HEK293 (cell line): ENCODE measurements at regions not wholly inside any gene's neighbourhood (a gene's known extent, or its start where the extent isn't known, plus 50 kb on each side); places are given as distances from the start of the nearest gene placed in this dataset.

Source experiments
- CTCF ChIA-PET: fragments of 350-600 bp; formaldehyde crosslinking; extraction: SDS; loops from one replicate; lab custom pipeline; 2021; ENCODE audit warnings: antibody characterized with exemption; lab: Yijun Ruan, JAX
- POLR2A ChIA-PET: fragments of 300-600 bp; formaldehyde crosslinking; extraction: SDS; loops from one replicate; lab custom pipeline; 2020; ENCODE audit warnings: antibody characterized with exemption, inconsistent platforms; lab: Yijun Ruan, JAX
- H3K27ac ChIP-seq: fragments of 200-500 bp; sonication (Bioruptor generic); 2 replicates; pipeline ENCODE4 v1.5.1; 2014; ENCODE audit warnings: low read depth, low read length, control low read depth, inconsistent platforms; ENCODE audit errors: extremely low read depth
- H3K36me3 ChIP-seq, 2 experiments: fragments of 200-500 bp in 1 of 2; sonication (Bioruptor generic) in 1 of 2; 1 replicate in 1 of 2; 2 replicates in 1 of 2; pipeline ENCODE4 v1.5.1; 2014 to 2017; ENCODE audit warnings: inconsistent platforms in 2 of 2, low read length in 2 of 2; ENCODE audit not compliant: control insufficient read depth in 2 of 2, insufficient read depth in 1 of 2
- H3K4me1 ChIP-seq: fragments of 200-500 bp; sonication (Bioruptor generic); 2 replicates; pipeline ENCODE4 v1.5.1; 2014; ENCODE audit warnings: mild to moderate bottlenecking, low read length, inconsistent platforms; ENCODE audit not compliant: control insufficient read depth, insufficient read depth
- H3K4me3 ChIP-seq: 2 replicates; pipeline ENCODE4 v1.5.1; 2011; ENCODE audit warnings: low read depth, mild to moderate bottlenecking, control low read depth, low read length, moderate library complexity
- H3K9me3 ChIP-seq: fragments of 200-500 bp; sonication (Bioruptor generic); 2 replicates; pipeline ENCODE4 v1.5.1; 2014; ENCODE audit warnings: low read depth, low read length, inconsistent platforms; ENCODE audit not compliant: control insufficient read depth, insufficient read depth
- GFI1B ChIP-seq: fragments of 450-650 bp; formaldehyde crosslinking; IDR thresholded peaks from 2 replicates; pipeline ENCODE4 v1.5.1; 2016; ENCODE audit warnings: missing biosample characterization, missing genetic modification characterization
- GLI2 ChIP-seq: fragments of 450-650 bp; formaldehyde crosslinking; IDR thresholded peaks from 2 replicates; pipeline ENCODE4; 2017; ENCODE audit warnings: missing biosample characterization, missing genetic modification characterization, low read depth, borderline replicate concordance
- GLIS1 ChIP-seq: fragments of 450-650 bp; formaldehyde crosslinking; IDR thresholded peaks from 2 replicates; pipeline ENCODE4 v1.5.1; 2016; ENCODE audit warnings: missing biosample characterization, missing genetic modification characterization
- IKZF3 ChIP-seq: fragments of 450-650 bp; IDR thresholded peaks from 2 replicates; pipeline ENCODE4 v1.5.0; 2018; ENCODE audit warnings: missing biosample characterization, mild to moderate bottlenecking, missing genetic modification characterization, moderate library complexity
- INSM2 ChIP-seq: fragments of 450-650 bp; formaldehyde crosslinking; IDR thresholded peaks from 2 replicates; pipeline ENCODE4 v1.5.1; 2016; ENCODE audit warnings: missing biosample characterization, missing genetic modification characterization
- OVOL3 ChIP-seq: fragments of 450-650 bp; formaldehyde crosslinking; IDR thresholded peaks from 2 replicates; pipeline ENCODE4 v1.5.1; 2016; ENCODE audit warnings: missing biosample characterization, missing genetic modification characterization
- SP3 ChIP-seq: fragments of 450-650 bp; formaldehyde crosslinking; IDR thresholded peaks from 2 replicates; pipeline ENCODE4 v1.5.1; 2016; ENCODE audit warnings: missing biosample characterization, missing genetic modification characterization
- YY2 ChIP-seq: fragments of 450-650 bp; formaldehyde crosslinking; IDR thresholded peaks from 2 replicates; pipeline ENCODE4 v1.5.1; 2016; ENCODE audit warnings: missing biosample characterization, missing genetic modification characterization
- ZBTB26 ChIP-seq: fragments of 450-650 bp; formaldehyde crosslinking; optimal IDR thresholded peaks from 2 replicates; pipeline ENCODE3; 2016; ENCODE audit warnings: missing biosample characterization, mild to moderate bottlenecking, missing genetic modification characterization
- ZBTB48 ChIP-seq: fragments of 450-650 bp; formaldehyde crosslinking; IDR thresholded peaks from 2 replicates; pipeline ENCODE4 v1.5.1; 2016; ENCODE audit warnings: missing biosample characterization, missing genetic modification characterization
- ZBTB6 ChIP-seq: fragments of 450-650 bp; formaldehyde crosslinking; IDR thresholded peaks from 2 replicates; pipeline ENCODE4 v1.5.1; 2017; ENCODE audit warnings: missing biosample characterization, missing genetic modification characterization
- ZNF280D ChIP-seq: fragments of 450-650 bp; formaldehyde crosslinking; IDR thresholded peaks from 2 replicates; pipeline ENCODE4 v1.5.1; 2016; ENCODE audit warnings: missing biosample characterization, missing genetic modification characterization
- ZNF311 ChIP-seq: fragments of 450-650 bp; formaldehyde crosslinking; IDR thresholded peaks from 2 replicates; pipeline ENCODE4 v1.5.1; 2017; ENCODE audit warnings: missing biosample characterization, missing genetic modification characterization, borderline replicate concordance
- ZNF335 ChIP-seq: fragments of 450-650 bp; formaldehyde crosslinking; conservative IDR thresholded peaks from 2 replicates; pipeline ENCODE4 v1.5.1; 2016; ENCODE audit warnings: missing biosample characterization, missing genetic modification characterization
- ZNF366 ChIP-seq: fragments of 450-650 bp; formaldehyde crosslinking; conservative IDR thresholded peaks from 2 replicates; pipeline ENCODE4 v1.5.1; 2016; ENCODE audit warnings: missing biosample characterization, missing genetic modification characterization
- ZNF433 ChIP-seq: fragments of 450-650 bp; formaldehyde crosslinking; IDR thresholded peaks from 2 replicates; pipeline ENCODE4 v1.5.1; 2016; ENCODE audit warnings: missing biosample characterization, missing genetic modification characterization, low read depth
- ZNF549 ChIP-seq: fragments of 450-650 bp; IDR thresholded peaks from 2 replicates; pipeline ENCODE4 v1.5.1; 2018; ENCODE audit warnings: missing biosample characterization, missing genetic modification characterization, mild to moderate bottlenecking, inconsistent platforms, moderate library complexity
- ZSCAN30 ChIP-seq: fragments of 450-650 bp; IDR thresholded peaks from 2 replicates; pipeline ENCODE4 v1.5.1; 2018; ENCODE audit warnings: missing biosample characterization, mild to moderate bottlenecking, missing genetic modification characterization, moderate library complexity
- TF ChIP-seq, protein P1 (sequence below): fragments of 450-650 bp; formaldehyde crosslinking; IDR thresholded peaks from 2 replicates; pipeline ENCODE4 v1.5.1; 2016; ENCODE audit warnings: missing biosample characterization, missing genetic modification characterization, borderline replicate concordance

DNA sequence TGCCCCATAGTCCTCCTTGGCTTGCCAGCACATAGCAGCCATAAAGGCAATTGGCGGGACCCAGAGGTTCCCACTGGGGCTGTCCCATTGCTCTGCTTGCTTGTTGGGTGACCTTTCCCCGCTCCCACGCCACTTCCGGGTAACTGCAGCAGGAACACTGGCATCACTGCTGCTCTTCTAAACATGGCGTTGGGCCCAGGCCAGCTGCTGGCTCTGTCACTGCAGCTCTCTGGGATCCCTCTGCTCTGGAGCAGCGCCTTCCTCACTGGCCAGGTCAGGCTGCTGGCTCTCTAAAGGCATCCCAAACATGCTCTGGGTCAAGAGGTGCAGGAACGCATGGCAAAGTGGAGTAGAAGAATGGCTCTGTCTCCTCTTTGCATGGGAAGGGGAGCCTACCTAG, 92.9 kb downstream of the DRD1 start (continued):
- TF ChIP-seq, protein P1, sequence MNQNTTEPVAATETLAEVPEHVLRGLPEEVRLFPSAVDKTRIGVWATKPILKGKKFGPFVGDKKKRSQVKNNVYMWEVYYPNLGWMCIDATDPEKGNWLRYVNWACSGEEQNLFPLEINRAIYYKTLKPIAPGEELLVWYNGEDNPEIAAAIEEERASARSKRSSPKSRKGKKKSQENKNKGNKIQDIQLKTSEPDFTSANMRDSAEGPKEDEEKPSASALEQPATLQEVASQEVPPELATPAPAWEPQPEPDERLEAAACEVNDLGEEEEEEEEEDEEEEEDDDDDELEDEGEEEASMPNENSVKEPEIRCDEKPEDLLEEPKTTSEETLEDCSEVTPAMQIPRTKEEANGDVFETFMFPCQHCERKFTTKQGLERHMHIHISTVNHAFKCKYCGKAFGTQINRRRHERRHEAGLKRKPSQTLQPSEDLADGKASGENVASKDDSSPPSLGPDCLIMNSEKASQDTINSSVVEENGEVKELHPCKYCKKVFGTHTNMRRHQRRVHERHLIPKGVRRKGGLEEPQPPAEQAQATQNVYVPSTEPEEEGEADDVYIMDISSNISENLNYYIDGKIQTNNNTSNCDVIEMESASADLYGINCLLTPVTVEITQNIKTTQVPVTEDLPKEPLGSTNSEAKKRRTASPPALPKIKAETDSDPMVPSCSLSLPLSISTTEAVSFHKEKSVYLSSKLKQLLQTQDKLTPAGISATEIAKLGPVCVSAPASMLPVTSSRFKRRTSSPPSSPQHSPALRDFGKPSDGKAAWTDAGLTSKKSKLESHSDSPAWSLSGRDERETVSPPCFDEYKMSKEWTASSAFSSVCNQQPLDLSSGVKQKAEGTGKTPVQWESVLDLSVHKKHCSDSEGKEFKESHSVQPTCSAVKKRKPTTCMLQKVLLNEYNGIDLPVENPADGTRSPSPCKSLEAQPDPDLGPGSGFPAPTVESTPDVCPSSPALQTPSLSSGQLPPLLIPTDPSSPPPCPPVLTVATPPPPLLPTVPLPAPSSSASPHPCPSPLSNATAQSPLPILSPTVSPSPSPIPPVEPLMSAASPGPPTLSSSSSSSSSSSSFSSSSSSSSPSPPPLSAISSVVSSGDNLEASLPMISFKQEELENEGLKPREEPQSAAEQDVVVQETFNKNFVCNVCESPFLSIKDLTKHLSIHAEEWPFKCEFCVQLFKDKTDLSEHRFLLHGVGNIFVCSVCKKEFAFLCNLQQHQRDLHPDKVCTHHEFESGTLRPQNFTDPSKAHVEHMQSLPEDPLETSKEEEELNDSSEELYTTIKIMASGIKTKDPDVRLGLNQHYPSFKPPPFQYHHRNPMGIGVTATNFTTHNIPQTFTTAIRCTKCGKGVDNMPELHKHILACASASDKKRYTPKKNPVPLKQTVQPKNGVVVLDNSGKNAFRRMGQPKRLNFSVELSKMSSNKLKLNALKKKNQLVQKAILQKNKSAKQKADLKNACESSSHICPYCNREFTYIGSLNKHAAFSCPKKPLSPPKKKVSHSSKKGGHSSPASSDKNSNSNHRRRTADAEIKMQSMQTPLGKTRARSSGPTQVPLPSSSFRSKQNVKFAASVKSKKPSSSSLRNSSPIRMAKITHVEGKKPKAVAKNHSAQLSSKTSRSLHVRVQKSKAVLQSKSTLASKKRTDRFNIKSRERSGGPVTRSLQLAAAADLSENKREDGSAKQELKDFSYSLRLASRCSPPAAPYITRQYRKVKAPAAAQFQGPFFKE: no peak
- no peak for TF ChIP-seq ZNF311
- TF ChIP-seq, all 188 proteins: peak for 0

DNA sequence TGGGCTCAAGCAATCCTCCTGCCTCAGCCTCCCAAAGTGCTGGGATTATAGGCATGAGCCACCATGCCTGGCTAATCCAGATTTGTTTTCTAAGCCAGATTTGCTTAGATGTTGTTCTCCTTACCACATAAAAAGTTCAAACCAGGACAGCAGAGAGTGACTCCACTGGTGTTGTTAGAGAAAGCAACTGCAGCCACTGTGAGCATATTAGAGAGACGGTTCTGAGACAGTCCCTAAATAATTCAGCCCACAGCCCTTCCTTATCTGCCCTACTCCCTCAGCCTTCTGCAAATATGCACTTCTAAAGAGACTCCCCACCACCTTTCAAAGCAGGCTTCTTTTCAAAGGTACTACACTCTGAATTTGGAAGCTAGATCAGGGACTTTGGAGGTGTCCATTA, 96.1 kb downstream of the DRD1 start:
- Histone ChIP-seq H3K4me1 (peaks cover 4% of the 10 kb centered on the region), H3K27ac (no peak overlapping the region; the same call in 1 of the 2 replicates), H3K9me3 (no peaks in the 10 kb centered on the region), H3K36me3 (no peaks in the 10 kb centered on the region)
- CTCF ChIA-PET: interaction anchor here (0.6 kb wide), 1 partner anchor 11 kb away, joined by 3 read pairs; no protein-coding TSS in a partner anchor
- 0 out of 2 replicates have a peak, but pooled peaks have one; percentile 59 for TF ChIP-seq GFI1B (tag by site-specific recombination)
- TF ChIP-seq ZNF280D (tag by site-specific recombination): no peak
- TF ChIP-seq ZBTB48 (tag by site-specific recombination): peak; percentile 76
- TF ChIP-seq, all 188 proteins: peak for 2
- POLR2A ChIA-PET: no interaction called here
- no peak overlapping the region for H3K4me3 ChIP-seq

DNA sequence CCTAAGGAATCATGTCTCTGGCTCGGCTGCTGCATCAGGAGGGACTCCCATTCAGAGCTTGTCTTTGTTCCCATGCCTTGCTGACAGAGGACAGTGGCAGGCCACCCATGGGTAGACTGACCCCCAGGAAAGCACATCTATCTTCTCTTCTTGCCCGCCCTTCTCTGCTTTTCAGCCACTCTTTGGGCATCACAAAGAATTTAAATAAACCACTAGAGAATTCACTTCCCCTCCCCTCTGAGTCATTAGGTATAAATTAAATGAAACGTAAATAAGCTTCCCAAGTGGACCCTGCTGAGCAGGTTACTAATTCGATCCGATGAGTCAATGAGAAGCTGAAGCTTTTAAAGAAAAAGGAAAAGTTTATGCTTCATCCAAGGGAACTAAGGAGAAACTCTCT, 97.0 kb downstream of the DRD1 start:
- H3K9me3 ChIP-seq: no peaks in the 10 kb centered on the region
- CTCF ChIA-PET: interaction anchor here (1.2 kb wide), 1 partner anchor 9 kb away, joined by 3 read pairs; no protein-coding TSS in a partner anchor
- H3K27ac ChIP-seq: no peak overlapping the region
- H3K4me1 ChIP-seq: peaks cover 4% of the 10 kb centered on the region
- POLR2A ChIA-PET: interaction anchor here (0.9 kb wide), 1 partner anchor 31 kb away, joined by 3 read pairs; no protein-coding TSS in a partner anchor
- no peaks in the 10 kb centered on the region for H3K36me3 ChIP-seq
- H3K4me3 ChIP-seq: no peak overlapping the region
- TF ChIP-seq YY2 (tag by site-specific recombination) (no peak), ZNF366 (tag by site-specific recombination) (peak; percentile 38), ZBTB6 (tag by site-specific recombination) (no peak), ZBTB48 (tag by site-specific recombination) (no peak), IKZF3 (tag by site-specific recombination) (peak; percentile 53; the same call in 1 of the 2 replicates), ZBTB26 (no peak), ZNF335 (tag by site-specific recombination) (no peak), GLI2 (tag by site-specific recombination) (no peak), ZNF549 (tag by site-specific recombination) (no peak), ZNF433 (tag by site-specific recombination) (no peak), GLIS1 (tag by site-specific recombination) (peak; percentile 83), INSM2 (tag by site-specific recombination) (peak; percentile 65; the same call in 1 of the 2 replicates), SP3 (no peak), OVOL3 (tag by site-specific recombination) (no peak), ZSCAN30 (tag by site-specific recombination) (no peak)
